ENCODE measurements at regions not wholly inside any gene's neighbourhood (a gene's known extent, or its start where the extent isn't known, plus 50 kb on each side); places are given as distances from the start of the nearest gene placed in this dataset.

GRCh38 chr9:126276056-126276728 is 50.4 kb upstream of the MVB12B start:
- no peak overlapping the region for H3K27ac ChIP-seq
- TF ChIP-seq CTCF (conservative IDR thresholded peaks at IDR 0.05): no peak
- no peak for TF ChIP-seq ZFX (IDR thresholded peaks at IDR 0.05)

All from C4-2B (cell line).